GM12865 (cell line): ENCODE measurements at regions not wholly inside any gene's neighbourhood (a gene's known extent, or its start where the extent isn't known, plus 50 kb on each side); places are given as distances from the start of the nearest gene placed in this dataset.

Experiments
- DNase-seq: peaks from one replicate; pipeline ENCODE4 v3.0.0; 2010; ENCODE audit warnings: low read depth
- H3K4me3 ChIP-seq: 2 replicates; pipeline ENCODE4 v1.5.1; 2011; ENCODE audit warnings: mild to moderate bottlenecking, low read depth, low read length, control low read depth
- TF ChIP-seq, protein P1 (sequence below): IDR thresholded peaks from 2 replicates; pipeline ENCODE4 v1.5.1; 2011; ENCODE audit warnings: low read length, control low read depth, low read depth, inconsistent platforms; ENCODE audit not compliant: insufficient read depth; ENCODE audit errors: missing control alignments

DNA sequence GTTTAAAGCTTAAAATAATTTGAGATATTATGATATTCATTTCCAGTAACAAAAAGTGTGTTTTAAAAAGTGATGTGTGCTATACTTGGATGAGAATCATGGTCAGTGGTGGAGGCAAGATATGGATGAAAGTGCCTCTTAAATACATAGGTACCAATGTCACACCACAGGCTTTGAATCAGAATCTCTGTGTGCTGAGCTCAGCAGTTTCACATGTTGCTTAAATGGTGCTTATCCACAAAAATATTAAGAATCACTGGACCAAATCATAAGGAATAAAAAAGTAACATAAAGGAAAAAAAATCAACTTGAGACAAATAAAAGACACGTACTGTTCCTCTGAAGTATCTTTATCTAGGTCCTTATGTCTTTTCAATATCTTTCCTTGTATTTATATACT, 850.5 kb upstream of the POT1 start:
- TF ChIP-seq, protein P1, sequence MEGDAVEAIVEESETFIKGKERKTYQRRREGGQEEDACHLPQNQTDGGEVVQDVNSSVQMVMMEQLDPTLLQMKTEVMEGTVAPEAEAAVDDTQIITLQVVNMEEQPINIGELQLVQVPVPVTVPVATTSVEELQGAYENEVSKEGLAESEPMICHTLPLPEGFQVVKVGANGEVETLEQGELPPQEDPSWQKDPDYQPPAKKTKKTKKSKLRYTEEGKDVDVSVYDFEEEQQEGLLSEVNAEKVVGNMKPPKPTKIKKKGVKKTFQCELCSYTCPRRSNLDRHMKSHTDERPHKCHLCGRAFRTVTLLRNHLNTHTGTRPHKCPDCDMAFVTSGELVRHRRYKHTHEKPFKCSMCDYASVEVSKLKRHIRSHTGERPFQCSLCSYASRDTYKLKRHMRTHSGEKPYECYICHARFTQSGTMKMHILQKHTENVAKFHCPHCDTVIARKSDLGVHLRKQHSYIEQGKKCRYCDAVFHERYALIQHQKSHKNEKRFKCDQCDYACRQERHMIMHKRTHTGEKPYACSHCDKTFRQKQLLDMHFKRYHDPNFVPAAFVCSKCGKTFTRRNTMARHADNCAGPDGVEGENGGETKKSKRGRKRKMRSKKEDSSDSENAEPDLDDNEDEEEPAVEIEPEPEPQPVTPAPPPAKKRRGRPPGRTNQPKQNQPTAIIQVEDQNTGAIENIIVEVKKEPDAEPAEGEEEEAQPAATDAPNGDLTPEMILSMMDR: no peak
- H3K4me3 ChIP-seq: no peak overlapping the region
- no peak for DNase-seq

DNA sequence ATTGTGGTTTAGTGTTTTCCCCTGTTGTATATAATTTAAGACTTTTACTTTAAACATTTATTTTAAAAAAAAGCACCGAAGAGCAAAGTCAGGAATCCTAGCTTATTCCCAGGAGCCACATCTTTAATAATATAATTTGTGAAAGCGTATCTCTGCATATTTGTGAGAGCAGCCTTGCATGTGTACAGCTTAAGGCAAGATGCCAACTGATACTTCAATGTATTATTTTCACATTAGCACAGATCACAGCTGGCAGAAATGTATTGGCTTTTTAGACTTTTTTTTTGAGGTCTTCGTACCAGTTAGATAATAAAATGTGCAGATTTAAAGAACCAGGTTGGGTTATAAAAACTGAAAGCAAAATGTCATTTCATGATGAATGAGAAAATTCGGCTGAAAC, 845.7 kb upstream of the POT1 start:
- DNase-seq: no peak
- H3K4me3 ChIP-seq: no peak overlapping the region
- TF ChIP-seq, protein P1: no peak

DNA sequence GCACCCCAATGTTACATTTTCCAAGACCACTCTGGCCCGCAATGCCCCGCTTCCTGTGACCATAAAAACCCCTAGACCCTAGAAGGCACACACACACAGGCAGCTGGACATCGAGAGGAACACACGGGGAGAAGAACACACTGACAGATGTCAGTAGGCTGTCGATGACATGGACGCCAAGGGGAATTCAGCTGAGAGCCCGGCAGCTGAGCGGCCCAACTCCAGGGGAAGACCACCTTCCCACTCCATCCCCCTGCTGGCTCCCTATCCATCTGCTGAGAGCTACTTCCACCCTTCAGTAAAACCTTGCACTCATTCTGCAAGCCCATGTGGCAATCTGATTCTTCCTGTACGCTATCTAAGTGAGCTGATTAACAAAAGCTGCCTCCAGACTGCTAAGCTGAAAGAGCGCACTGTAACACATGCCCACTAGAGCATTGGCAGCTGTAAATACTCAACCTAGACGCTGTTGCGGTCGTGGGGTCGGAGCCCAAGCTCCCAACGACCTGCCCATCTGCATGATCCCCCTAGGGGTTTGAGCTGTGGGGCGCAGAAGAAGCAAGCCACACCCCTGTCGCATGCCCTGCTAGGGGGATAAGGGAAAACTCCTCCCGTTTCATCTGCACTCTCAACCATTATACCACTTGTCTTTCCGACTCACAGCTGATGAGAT, 843.6 kb upstream of the POT1 start:
- no peak overlapping the region for H3K4me3 ChIP-seq
- no peak for DNase-seq
- TF ChIP-seq, protein P1: no peak

DNA sequence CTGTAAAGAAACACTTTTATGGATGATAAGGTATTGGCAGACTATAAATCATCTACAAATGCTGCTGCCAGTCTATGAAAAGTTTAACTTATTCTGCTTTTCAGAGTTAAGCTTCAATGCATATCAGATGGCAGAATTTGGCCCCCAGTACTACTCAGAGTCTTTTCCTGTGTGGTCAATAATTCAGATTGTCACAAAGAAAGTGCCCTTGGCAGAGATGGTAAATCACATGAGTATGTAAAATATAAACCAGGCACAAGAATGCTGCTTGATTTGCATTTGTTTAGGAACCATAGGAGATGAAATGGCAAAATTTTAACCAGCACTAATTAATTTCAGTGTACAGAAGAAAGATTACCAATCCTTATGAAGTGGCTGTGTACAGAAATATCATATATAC, 818.3 kb upstream of the POT1 start:
- H3K4me3 ChIP-seq: no peak overlapping the region
- TF ChIP-seq, protein P1: no peak
- no peak for DNase-seq

DNA sequence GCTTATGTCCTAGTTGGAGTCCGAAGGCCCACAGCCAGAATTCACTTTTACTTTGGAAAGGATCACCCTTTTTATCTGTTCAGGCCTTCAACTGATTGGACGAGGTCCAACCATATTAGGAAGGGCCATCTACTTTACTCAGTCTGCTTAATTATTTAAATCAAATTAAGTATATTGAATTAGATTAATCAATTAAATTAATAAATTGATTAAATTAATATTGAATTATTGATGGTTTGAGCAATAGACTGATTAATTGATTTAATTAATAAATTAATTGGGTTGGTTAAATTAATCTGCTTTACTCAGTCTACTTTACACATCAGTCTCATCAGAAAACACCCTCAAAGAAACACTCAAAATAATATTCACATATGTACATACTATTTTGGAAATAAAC, 816.9 kb upstream of the POT1 start:
- H3K4me3 ChIP-seq: no peak overlapping the region
- TF ChIP-seq, protein P1: no peak
- DNase-seq: no peak

DNA sequence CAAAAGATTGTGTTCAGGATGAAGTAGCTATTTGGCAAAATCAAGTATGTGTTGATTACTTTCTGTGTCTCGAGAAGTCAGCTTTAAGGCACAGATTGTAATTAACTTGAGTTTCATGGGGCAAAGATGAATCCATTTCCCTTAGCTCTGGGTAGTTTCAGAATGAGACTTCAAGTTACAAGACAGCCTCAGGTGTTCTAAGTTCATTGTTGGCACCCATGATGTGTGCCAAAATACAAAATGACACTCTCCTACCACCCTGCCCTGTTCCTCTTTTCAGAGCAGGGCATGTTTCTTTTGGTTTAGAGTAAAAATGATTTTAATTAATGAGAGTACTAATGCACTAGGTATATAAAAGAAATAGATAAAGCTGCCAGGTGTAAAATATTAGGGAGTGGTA, 797.6 kb upstream of the POT1 start:
- TF ChIP-seq, protein P1: no peak
- no peak overlapping the region for H3K4me3 ChIP-seq
- DNase-seq: no peak

DNA sequence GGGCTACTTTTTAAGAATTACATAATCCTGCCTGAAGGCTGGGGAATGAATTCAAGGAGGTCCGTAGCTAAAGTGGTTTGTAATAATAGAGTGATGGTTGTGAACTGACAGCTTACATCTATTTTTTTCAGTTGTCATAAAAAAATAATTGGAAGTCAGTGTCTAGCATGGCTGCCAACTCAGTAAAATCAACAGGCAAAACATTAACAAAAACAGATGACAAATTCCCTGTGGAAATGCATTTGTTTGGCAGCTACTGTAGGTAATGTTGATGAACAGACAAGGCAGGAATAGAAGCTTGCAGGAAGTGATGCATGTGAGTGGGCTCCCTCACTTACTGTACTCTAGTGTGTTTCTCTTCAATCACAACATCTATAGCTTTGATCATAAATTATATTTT, 766.0 kb upstream of the POT1 start:
- no peak for DNase-seq
- no peak overlapping the region for H3K4me3 ChIP-seq
- TF ChIP-seq, protein P1: no peak
